ENCODE measurements at regions not wholly inside any gene's neighbourhood (a gene's known extent, or its start where the extent isn't known, plus 50 kb on each side); places are given as distances from the start of the nearest gene placed in this dataset.

GRCh38 chr12:115450710-115451109 is 766.7 kb upstream of the TBX3 start:
- H3K4me3 ChIP-seq (ENCODE audit: low read depth, low read length), result no peak overlapping the region
- TF ChIP-seq, protein P1, sequence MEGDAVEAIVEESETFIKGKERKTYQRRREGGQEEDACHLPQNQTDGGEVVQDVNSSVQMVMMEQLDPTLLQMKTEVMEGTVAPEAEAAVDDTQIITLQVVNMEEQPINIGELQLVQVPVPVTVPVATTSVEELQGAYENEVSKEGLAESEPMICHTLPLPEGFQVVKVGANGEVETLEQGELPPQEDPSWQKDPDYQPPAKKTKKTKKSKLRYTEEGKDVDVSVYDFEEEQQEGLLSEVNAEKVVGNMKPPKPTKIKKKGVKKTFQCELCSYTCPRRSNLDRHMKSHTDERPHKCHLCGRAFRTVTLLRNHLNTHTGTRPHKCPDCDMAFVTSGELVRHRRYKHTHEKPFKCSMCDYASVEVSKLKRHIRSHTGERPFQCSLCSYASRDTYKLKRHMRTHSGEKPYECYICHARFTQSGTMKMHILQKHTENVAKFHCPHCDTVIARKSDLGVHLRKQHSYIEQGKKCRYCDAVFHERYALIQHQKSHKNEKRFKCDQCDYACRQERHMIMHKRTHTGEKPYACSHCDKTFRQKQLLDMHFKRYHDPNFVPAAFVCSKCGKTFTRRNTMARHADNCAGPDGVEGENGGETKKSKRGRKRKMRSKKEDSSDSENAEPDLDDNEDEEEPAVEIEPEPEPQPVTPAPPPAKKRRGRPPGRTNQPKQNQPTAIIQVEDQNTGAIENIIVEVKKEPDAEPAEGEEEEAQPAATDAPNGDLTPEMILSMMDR (IDR thresholded peaks at IDR 0.05; ENCODE audit: borderline replicate concordance, insufficient read depth, low read depth, low read length), result no peak

GRCh38 chr12:115450017-115450416 is 766.0 kb upstream of the TBX3 start:
- no peak overlapping the region for H3K4me3 ChIP-seq (ENCODE audit: low read depth, low read length)
- TF ChIP-seq, protein P1 (IDR thresholded peaks at IDR 0.05; ENCODE audit: borderline replicate concordance, insufficient read depth, low read depth, low read length), result no peak

DNA sequence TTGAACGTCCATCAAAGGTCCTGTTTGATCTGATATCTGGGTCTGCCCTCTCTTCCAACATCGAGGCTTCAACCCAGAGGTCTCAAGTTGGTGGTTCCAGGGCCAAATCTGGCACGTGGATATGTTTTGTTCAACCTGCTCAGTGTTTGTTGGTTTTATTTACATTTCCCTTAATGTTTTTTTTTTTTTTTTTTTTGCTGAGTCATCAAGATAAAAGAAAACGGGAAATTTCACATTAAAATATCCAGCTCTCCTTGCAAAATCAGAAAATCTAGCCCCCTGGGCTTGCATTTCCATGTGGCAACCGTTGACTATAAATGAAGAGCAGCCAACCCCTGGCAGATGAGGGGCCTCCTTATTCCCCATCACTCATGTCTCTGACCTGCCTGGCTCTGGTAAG is 765.6 kb upstream of the TBX3 start:
- H3K4me3 ChIP-seq (ENCODE audit: low read depth, low read length), result no peak overlapping the region
- TF ChIP-seq, protein P1 (IDR thresholded peaks at IDR 0.05; ENCODE audit: borderline replicate concordance, insufficient read depth, low read depth, low read length), result no peak

DNA sequence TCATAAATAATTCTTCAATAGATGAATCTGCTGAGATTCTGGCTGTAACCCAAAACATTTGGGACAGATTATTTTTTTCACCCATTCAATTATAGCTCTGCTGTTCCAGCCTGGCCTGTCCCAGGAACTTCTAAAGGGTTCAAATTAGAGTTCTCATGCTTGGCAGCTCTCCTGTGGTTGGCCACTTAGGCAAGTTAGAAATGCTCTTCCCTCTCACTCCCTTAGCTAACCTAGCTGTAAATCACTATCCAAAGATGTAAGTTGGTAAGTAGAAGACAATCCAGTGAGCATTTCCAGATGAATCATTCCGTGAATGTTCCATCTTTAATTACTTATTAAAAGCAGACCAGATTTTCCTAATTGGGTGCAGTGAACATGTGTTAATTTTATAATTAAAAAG is 760.4 kb upstream of the TBX3 start:
- H3K4me3 ChIP-seq (ENCODE audit: low read depth, low read length), result no peak overlapping the region
- TF ChIP-seq, protein P1 (IDR thresholded peaks at IDR 0.05; ENCODE audit: borderline replicate concordance, insufficient read depth, low read depth, low read length), result no peak

- H3K4me3 ChIP-seq (ENCODE audit: low read depth, low read length), result no peak overlapping the region
- TF ChIP-seq, protein P1 (IDR thresholded peaks at IDR 0.05; ENCODE audit: borderline replicate concordance, insufficient read depth, low read depth, low read length), result no peak
Measured at GRCh38 chr12:115443351-115443938, 759.5 kb upstream of the TBX3 start.

DNA sequence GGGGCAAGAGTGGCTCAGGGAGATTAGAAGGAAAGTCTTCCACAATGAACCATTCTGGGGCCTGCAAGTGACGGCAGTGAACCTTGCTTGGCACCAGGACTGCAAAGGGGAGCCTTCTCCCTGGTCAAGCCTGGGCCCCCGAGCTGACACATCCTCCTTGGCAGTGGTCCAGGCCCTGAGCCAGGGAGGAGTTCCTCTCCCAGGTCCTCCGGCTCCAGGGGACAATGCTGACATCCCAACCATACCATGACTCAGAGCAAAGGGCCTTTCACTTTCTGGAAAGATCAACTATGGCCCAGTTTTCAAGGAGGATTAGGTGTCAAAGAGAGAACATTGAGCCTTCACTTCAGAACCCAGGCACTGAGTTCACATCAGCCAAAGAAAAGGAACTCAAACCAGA is 756.5 kb upstream of the TBX3 start:
- no peak overlapping the region for H3K4me3 ChIP-seq (ENCODE audit: low read depth, low read length)
- TF ChIP-seq, protein P1 (IDR thresholded peaks at IDR 0.05; ENCODE audit: borderline replicate concordance, insufficient read depth, low read depth, low read length), result no peak

- TF ChIP-seq, protein P1 (IDR thresholded peaks at IDR 0.05; ENCODE audit: borderline replicate concordance, insufficient read depth, low read depth, low read length), result no peak
- no peak overlapping the region for H3K4me3 ChIP-seq (ENCODE audit: low read depth, low read length)
Measured at GRCh38 chr12:115439008-115439601, 755.1 kb upstream of the TBX3 start.

All from GM12875 (cell line).